ENCODE measurements at regions not wholly inside any gene's neighbourhood (a gene's known extent, or its start where the extent isn't known, plus 50 kb on each side); places are given as distances from the start of the nearest gene placed in this dataset.

- no peak overlapping the region for H3K4me3 ChIP-seq (ENCODE audit: low read depth, low read length)
- TF ChIP-seq CTCF (IDR thresholded peaks at IDR 0.05; ENCODE audit: insufficient read depth, low read length), result no peak
- DNase-seq (ENCODE audit: low read depth), result peak; percentile 85
These were observed 422.5 kb downstream of the LPIN1 start for GRCh38 chr2:12168791-12169388.

GRCh38 chr2:12169721-12170120 is 423.3 kb downstream of the LPIN1 start:
- DNase-seq (ENCODE audit: low read depth), result peak; percentile 78
- H3K4me3 ChIP-seq (ENCODE audit: low read depth, low read length), result no peak overlapping the region
- no peak for TF ChIP-seq CTCF (IDR thresholded peaks at IDR 0.05; ENCODE audit: insufficient read depth, low read length)

- no peak for DNase-seq (ENCODE audit: low read depth)
- no peak for TF ChIP-seq CTCF (IDR thresholded peaks at IDR 0.05; ENCODE audit: insufficient read depth, low read length)
- no peak overlapping the region for H3K4me3 ChIP-seq (ENCODE audit: low read depth, low read length)
These were observed 423.7 kb downstream of the LPIN1 start for GRCh38 chr2:12170121-12170520.

GRCh38 chr2:12173271-12173942 is 427.0 kb downstream of the LPIN1 start:
- peak; percentile 47 for TF ChIP-seq CTCF (IDR thresholded peaks at IDR 0.05; ENCODE audit: insufficient read depth, low read length)
- H3K4me3 ChIP-seq (ENCODE audit: low read depth, low read length), result no peak overlapping the region
- DNase-seq (ENCODE audit: low read depth), result peak; percentile 22

- no peak for TF ChIP-seq CTCF (IDR thresholded peaks at IDR 0.05; ENCODE audit: insufficient read depth, low read length)
- H3K4me3 ChIP-seq (ENCODE audit: low read depth, low read length), result no peak overlapping the region
These were observed 427.5 kb downstream of the LPIN1 start for GRCh38 chr2:12173943-12174340.

GRCh38 chr2:12175323-12175722 is 428.9 kb downstream of the LPIN1 start:
- H3K4me3 ChIP-seq (ENCODE audit: low read depth, low read length), result no peak overlapping the region
- TF ChIP-seq CTCF (IDR thresholded peaks at IDR 0.05; ENCODE audit: insufficient read depth, low read length), result no peak
- DNase-seq (ENCODE audit: low read depth), result no peak

More at GRCh38 chr2:12173943-12174340, 427.5 kb downstream of the LPIN1 start:
- DNase-seq (ENCODE audit: low read depth), result no peak
